Amygdala (tissue), 56 donors: ENCODE measurements at regions not wholly inside any gene's neighbourhood (a gene's known extent, or its start where the extent isn't known, plus 50 kb on each side); places are given as distances from the start of the nearest gene placed in this dataset.

Source experiments
- DNase-seq, 56 donors: peaks; one replicate each; lab custom pipeline; 2025; lab: John Stamatoyannopoulos, UW

DNA sequence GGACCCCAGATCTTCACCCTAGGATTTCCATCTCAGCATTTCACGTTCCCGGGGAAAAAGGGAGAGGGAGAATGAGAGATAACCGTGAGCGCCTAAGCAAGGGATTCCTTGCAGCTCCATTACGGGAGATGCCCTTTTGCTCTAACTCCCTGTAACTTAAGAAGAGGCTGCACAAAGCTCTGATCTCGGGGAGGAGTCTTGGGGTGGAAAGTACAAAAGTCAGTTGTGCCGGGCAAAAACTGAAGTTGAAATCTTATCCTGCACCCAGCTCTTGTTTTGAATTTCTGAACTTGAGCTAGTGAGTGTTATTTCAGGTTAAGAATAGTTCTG lies 256.4 kb upstream of the SOX21 start:
- peak in 2 of 56 donors; percentile 19 to 27 for DNase-seq

DNA sequence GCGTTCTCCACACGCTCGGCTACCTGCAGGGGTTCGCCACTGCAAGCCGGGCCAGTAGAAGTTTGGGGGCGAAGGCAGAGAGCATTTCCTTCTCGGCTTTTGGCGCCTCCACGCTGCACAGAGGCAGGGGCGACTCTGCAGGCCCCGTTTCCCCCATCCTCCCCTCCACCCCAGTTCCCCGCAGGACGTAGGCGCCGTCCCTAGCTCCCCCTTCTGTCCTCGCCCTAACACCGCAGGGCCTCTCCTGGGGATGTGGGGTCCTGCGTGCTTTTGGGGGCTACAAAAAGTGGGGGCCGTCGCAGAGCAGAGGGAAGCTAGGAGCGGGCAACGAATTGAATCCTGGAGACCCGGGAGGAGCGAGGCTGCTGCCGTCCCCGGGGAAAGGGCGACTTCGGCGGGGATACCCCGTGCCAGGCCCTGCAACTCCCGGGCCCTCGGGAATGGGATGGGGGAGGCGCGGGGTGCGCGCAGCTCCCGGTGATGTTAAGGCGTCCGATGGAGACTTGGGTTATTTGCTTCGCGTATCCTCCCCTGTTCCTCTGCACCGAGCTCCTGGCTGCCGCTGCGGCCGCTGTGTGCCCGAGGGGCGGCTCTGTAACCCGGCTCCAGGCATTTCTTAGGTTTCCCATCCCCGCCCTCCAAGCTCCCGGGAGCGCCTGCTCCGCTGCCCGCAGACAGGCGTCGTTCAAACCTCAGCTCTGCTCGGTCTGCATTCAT lies 255.9 kb upstream of the SOX21 start:
- DNase-seq: peak in 51 of 56 donors; percentile 7 to 80 (median 55)

DNA sequence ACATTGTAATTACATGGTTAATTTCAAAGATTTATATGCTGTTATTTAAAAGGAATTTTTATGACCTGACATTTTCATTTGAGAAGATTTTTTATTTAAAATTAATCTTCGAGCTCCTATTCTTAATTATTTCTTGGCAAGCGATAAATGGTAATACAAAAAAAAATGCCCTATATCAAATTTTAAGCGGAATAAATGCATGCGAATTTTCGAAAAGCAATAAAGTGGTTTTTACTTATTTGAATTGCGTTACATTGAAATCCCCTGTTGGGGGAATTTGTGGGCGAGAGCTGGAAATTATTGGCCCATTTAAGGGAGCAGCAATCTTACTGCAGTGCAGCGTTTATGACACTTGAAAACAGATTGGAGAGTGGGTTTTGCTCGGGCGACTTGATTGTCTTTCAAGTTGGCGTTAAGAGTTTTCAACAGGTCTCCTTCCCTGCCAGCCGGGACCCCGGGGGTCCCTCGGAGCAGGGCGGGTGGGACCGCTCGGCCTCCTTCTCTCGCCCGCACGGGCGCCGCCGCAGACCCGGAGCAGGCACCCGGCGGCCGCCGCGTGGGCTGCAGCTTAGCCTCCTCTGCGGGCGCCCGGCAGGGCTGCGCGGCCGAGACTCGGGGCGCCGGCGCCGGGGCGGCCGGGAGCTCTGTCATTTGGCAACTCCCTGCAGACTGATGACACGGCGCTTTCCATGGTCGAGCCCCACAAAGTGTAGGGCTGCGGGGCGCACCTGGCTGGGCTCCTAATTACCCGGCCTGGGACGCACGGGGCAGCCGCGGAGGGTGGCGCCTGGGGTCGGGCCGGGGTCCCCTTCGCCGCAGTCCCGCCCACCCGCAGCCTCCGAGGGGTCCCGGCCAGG lies 255.1 kb upstream of the SOX21 start:
- DNase-seq: peak in 30 of 56 donors; percentile 6 to 72 (median 44)

DNA sequence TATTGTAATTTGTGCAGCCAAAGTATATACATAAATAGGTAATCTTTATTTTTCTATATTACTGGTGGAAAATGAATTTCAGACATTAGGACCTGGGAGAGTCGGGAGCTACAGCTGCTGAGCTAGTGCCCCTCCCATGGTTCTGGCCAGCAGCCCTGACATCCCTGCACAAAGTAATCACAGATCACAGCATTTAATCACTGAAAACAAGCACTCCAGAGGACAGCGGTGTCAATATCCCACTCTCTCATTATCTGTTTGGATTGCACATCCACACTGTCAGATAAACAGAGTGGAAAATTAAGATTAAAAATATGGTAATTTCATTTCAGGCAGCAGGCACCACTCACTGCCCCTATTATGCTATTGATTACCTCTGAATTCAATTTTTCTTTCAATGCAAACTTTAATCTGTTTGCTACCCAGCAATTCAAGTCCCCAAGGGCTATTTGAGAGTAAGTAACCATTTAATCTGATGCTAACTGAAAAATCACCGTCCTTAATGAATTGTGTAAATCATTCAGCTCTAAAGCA lies 254.1 kb upstream of the SOX21 start:
- DNase-seq: peak in 4 of 56 donors; percentile 0 to 9 (median 4)

DNA sequence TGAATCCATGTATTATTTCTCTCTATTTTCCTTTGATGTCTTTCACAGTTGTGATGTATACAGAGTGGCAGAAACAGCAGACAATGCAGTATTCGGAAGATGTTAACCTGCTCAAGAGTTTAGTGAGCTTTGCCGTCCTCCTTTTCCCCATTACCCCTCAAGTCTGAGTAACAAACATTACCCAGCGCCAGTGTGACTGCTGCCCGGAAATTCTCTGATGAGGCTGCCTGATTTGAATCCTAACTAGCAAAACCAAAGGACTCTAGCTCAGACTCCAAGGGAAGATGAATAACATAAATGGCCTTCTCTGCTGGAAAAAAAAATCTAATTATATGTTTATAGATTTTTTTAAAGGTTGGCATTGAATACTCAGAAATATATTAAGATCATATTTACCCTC lies 247.3 kb upstream of the SOX21 start:
- DNase-seq: peak in 31 of 56 donors; percentile 1 to 55 (median 10)

DNA sequence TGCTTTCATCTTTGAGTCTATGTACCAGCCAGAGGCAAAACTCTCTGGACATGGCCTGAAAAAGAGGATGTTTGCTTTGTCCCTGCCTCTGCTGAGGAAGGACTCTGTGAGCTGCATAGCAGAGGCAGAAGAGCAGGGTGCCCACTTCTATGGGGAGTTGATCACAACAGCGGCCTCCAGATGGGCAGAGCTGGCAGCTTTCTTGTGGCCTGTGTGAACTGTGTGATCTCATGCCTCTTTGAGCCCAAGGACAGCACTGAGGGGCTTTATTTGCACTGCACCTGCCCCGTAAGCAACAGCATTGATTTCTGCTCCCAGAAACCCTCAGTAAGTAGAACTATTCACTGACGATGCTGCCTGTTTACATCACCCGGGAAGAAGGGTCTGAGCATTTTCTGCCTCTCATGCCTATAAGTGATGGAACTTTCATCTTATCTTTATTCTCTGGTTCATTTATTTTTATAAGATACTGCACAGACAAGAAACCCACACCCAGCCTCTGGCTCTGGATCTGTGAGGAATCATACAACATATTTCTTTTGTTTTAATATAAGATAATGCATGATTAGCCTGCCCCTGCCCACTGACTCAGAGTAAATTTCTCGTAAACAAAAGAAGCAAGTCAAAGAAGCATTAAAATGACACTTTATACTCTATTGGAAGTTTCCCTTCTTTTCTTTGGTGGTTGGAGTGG lies 244.2 kb upstream of the SOX21 start:
- peak in 47 of 56 donors; percentile 3 to 72 (median 29) for DNase-seq

DNA sequence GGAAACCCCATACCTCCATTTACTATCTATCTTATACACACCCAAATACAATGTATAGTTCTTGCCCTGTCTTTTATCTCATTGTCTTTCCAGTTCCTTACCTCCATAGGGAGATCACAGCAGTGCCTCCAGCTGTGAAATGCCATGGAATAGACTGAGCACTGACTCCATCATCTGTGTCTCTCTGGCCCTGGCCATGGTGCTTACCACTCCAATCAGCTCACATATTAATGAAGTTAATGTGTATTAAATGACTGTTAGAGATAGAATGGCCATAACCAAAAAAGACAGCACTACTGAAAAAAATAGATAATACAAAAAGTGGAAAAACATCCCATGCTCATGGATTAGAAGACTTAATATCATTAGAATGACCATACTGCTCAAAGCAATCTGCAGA lies 240.4 kb upstream of the SOX21 start:
- DNase-seq: no peak

DNA sequence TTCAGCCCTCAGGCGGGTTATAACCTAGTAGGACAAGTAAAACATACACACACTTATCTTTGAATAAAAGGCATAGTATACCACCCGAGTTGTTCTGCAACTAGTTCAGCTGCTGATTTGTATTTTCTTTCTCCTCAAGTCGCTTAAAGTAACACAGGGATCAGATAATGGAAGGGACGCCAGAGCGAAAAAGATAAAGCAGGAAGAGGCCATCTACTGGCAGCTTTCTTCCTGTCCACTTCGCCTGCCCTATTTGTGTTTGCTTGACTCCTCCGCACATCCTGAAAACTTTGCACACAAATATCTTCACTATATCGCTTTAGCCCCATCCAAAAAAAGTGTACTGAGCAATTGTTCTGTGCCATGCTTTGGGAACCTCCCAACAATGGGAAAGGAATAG lies 238.0 kb upstream of the SOX21 start:
- DNase-seq: peak in 12 of 56 donors; percentile 1 to 42 (median 10)

DNA sequence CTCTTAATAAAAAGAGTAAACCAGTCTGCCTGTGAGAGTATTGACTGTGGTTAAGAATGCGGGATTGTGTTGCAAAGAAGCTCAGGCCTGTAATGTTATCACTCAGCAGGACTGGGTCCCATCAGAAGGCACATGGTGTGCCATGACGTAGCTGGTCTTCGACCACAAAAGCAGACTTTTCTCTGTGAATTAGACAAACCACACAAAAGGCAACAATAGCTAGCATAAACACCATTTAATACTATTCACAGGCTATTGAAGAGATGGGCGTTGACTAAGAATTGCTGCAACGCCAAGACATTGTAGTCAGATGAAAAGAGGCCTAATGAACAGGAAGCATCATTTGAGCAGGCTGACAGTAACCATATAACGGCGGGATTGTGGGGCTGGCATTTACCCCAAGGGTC lies 235.6 kb upstream of the SOX21 start:
- peak in 27 of 56 donors; percentile 1 to 63 (median 18) for DNase-seq

DNA sequence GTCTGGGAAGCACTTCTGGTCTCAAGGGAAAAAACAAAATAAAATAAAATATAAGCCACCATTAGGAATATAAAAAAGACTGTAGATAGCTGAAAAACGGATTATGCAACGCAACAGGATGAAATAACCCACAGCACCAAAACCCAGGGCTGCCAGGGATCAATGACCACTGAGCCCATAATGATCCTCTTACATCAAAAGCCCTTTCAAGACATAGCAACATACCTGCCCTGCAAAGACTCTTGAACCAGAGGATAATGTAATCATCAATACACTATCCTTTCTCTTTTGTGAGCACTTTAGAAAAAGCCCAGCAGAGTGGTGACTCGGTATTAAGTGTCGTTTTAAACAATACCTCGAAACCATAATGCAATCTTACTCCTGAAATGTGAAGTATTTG lies 235.0 kb upstream of the SOX21 start:
- no peak for DNase-seq

DNA sequence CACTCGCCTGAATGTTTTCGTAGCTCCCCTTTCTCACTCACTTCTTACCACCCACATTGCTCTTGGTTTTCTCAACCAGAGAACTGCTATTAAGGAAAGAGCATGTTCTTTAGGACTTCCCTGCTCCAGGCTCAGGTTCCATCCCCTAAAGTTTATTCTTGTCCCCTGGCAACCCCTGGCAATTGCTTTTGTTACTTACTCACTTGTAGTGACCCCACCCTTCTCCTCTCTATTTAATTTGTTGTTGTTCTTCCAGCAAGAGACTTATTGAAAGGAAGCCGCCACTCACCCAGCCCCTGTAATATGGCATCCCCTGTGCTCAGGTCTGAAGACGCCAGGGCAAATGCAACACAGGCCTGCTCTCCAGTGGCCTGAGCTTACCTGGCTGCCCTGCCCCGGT lies 233.7 kb upstream of the SOX21 start:
- no peak for DNase-seq

DNA sequence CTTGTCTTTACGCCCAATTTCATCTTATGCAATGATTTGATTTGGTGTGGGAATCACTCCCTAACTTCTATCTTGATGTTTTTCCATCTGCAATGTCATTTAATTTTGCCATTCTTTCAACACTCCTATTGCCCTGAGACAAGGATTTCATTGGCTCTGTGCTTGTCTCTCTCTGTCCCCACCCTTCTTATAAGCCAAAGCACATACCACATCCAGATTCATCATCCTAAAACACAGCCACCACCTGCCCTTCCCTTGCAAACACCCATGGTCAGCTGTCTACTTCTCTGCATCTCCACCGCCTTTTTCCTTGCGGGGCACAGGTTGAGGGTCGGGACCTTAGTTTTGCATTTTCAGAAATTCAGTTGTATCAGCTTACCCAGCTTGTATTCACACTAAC lies 225.8 kb upstream of the SOX21 start:
- DNase-seq: no peak

DNA sequence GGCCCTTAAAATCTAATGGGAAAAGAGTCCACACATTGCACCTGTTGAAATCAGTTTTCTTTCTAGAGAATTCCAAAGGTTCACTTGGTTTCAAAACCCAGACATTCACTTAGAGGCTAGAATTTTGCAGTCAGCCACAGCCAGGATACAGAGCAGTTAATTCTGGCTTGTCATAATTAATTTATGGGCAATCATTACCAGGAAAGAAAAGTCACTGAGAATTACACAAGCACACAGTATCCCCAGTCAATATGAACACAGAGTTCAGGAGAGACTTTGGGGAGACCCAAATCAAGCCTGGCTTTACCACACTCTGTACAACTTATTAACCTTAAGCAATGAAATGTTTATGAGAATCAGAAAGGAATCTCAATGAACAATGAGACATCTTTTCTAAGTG lies 224.3 kb upstream of the SOX21 start:
- no peak for DNase-seq

DNA sequence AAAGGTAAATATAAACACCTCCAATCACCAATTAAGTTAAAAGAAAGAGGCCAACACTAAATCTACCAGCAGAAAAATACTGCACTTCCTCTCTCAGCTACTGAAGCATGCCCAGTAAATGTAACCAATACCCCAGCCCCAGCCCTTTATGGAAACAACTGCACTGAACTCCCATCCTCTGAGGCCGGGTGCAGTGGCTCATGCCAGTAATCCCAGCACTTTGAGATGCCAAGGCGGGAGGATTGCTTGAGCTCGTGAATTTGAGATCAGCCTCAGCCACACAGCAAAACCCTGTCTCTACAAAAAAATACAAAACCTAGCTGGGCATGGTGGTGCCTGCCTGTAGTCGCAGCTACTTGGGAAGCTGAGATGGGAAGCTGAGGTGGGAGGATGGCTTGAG lies 221.6 kb upstream of the SOX21 start:
- no peak for DNase-seq

DNA sequence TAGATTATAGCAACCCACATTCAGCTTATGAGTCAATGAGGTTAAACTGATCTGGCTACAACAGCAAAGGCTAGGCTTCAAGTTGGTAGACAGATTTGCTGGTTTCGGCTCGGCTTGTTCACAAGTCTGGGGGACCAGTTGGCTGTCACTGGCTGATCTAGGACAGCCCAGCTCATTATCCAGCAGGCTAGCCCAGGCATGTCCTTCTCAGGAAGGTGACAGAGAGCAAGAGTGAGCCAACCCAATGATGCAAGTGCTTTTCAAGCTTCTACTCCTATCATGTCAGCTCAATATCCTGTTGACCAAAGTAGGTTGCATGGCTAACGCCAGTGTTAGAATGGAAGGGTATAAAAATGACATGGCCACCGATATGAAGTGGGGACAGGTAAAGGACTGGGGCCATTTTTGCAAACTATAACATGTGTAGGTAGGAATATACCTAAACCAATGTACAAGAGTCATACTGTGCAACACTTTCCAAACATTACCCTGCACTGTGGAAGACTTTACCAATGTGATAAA lies 220.9 kb upstream of the SOX21 start:
- no peak for DNase-seq

DNA sequence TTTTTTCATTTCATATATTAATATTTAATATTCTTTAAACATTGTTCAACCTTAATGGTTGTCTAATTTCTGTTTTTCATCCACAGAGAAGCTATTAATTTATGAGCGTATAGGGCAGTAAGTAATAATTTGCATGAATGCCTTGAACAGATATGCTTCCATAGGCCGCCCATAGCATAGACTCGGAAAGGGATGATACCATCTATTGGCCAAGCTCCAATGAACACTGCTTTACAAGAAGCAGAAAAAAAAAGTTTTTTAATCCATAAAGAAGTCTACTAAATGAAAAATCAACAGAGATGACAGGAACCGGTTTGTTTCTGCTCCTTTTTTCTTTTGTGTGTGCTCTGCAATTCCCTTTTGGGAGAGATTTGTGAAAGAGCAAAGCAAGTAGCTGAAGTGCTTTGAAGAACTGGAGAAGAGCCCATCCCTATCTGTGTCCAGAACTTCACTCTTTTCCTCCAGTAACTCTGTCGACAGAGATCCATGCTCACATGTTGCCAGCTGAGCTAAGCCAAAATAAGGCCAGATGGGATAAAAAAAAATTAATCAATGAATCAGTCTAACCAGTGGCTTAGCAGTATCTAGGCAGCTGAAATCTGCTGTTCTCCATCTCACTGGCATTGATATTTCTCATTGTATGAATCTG lies 215.9 kb upstream of the SOX21 start:
- no peak for DNase-seq

DNA sequence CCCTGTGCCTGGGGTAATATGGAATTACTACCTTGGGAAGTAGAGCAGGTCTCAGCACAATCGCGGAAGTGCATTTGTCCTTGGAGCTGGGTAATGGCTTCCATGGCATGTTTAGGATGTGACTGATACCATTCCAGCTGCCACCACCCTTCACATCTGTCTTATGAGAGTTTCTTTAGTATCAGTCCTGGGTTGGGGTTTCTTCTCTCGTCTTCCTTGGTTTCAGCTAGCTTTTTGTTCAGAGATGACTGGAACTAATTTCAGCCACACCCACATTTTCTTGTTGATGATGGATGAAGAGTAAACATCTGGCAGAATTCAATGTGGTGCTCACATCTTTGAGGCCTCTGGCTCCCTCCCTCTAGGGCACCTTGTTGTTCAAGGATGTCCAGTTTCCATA lies 212.9 kb upstream of the SOX21 start:
- no peak for DNase-seq

DNA sequence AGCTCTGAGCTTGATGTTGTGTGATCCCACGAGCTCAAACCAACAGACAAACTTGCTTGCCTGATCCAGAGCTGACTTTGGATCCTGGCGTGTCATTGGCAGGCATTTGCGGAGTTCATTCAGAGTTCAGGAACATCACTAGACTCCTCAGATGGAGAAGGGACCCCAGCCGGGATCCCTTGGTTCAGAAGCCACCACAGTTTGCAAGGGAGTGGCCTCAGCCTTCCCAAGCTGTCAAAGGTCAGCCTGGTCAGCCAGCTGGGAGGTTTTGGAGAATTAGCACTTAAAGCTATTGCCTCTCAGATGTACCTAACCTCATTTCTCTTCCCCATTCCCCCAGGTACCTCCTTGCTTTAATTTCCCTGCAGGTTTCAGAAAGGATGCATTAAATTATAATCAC lies 208.8 kb upstream of the SOX21 start:
- DNase-seq: no peak

DNA sequence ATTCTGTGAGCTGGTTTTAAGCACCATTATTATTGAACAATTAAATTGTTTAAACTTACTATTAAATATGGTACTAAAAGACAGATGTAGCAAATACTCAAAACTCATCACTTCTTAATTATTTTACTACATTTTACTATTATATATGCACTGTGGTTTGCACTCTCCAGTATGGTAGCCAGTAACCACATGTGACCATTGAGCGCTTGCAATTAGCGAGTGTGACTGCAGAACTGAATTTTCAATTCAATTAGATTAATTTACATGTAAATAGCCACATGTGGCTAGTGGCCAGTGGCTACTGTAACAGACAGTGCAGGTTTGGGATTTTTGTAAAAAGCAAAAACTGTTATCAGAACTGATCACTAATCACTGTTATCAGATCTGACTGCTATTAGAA lies 208.2 kb upstream of the SOX21 start:
- DNase-seq: no peak

DNA sequence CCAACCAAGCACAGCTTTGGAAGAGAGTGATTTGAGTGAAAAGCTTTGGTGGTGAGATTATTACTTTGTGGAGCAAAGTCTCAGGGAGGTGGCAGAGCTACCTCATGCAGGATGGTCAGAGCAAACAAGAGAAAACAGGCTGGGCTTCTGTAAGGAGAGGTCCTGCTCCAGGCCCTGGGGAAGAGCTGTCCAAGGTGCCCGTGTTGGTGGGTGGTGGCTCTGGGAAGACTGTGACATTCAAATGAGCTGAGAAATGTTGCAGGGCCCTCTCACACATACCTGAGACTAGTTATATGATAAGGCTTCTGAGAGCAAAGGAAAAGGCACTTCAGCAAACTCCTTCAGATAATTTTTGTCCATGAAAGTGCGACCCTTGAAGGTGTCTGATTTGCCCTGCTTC lies 205.5 kb upstream of the SOX21 start:
- DNase-seq: no peak
